Memory B cell (primary cell): ENCODE measurements at regions not wholly inside any gene's neighbourhood (a gene's known extent, or its start where the extent isn't known, plus 50 kb on each side); places are given as distances from the start of the nearest gene placed in this dataset.

ENCODE experiments used
- ATAC-seq: fragments of 150-1000 bp; cut with Tn5 transposase; 2 replicates; pipeline ENCODE4 v1.10.0; 2021; ENCODE audit warnings: low read depth, mild to moderate bottlenecking, moderate library complexity
- DNase-seq, 2 donors: peaks; one replicate each; pipeline ENCODE4 v3.0.0; 2022; ENCODE audit warnings: low spot score in 2 of 2
- H3K27ac Mint-ChIP-seq: one replicate; pipeline ENCODE4 v1.8.0; 2022; ENCODE audit warnings: mild to moderate bottlenecking, moderate library complexity, mixed read lengths
- H3K27me3 Mint-ChIP-seq: one replicate; pipeline ENCODE4 v1.8.0; 2022; ENCODE audit warnings: mixed read lengths
- H3K36me3 Mint-ChIP-seq: one replicate; pipeline ENCODE4 v1.8.0; 2022; ENCODE audit warnings: mild to moderate bottlenecking, mixed read lengths
- H3K4me1 Mint-ChIP-seq: one replicate; pipeline ENCODE4 v1.8.0; 2022; ENCODE audit warnings: mixed read lengths
- H3K4me3 Mint-ChIP-seq: one replicate; pipeline ENCODE4 v1.8.0; 2022; ENCODE audit warnings: mild to moderate bottlenecking, moderate library complexity, mixed read lengths
- H3K9me3 Mint-ChIP-seq: one replicate; pipeline ENCODE4 v1.8.0; 2022; ENCODE audit warnings: mixed read lengths

DNA sequence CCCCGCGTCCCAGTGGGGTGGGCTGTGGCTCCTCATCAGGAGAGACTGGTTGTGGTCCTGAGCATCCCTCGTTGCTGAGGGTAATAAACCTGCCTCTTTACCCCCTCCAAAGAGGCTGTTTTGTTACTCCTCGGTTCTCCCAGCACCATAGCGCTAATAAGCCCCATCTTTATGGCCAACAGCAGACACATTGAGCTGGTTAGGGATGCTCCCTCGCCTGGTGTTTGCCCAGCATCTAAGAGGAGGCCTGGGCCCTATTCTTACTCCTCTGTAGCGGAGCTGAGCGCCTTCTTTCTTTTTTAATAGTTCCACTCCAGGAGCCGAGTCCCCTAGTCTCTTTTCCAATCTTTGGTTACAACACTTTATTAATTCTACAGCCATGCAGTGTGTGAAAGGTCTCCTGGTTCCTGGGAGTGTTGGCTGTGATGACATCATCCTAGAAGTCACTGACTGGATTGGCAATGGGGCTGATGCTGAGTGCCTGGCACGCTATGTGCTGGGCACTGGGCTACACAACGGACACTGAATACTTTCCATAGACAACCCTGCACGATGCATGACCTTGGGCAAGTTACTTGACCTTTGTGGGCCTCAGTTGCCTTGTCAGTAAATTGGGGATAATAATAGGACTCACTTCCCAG lies 50.6 kb upstream of the CCDC167 start:
- no peak overlapping the region for H3K4me3 Mint-ChIP-seq
- ATAC-seq: no peak
- peaks cover 53% of the 10 kb centered on the region for H3K4me1 Mint-ChIP-seq
- no peak for DNase-seq
- H3K9me3 Mint-ChIP-seq: no peaks in the 10 kb centered on the region
- no peaks in the 10 kb centered on the region for H3K36me3 Mint-ChIP-seq
- peak overlapping the region; percentile 86 for H3K27ac Mint-ChIP-seq
- no peaks in the 10 kb centered on the region for H3K27me3 Mint-ChIP-seq

DNA sequence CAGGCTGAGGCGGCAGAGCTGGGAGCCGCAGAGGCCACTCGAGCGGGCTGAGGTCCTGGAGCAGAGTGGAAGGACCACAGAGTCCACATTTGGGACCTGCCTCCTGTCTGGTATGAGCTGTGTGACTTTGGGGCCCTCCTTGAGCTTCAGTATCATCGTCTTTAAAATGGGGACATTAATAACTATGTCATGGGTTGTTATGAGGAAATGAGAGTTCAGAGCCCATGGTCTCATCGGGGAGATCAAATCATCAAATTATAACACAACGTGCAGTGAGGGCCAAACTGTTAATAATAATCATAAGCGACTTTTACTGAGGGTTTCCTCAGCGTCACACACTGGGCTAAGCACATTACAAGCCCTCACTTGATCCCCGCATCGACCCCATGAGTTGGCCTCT lies 49.9 kb upstream of the CCDC167 start:
- Mint-ChIP-seq H3K9me3 (no peaks in the 10 kb centered on the region), H3K27ac (peak overlapping the region; percentile 86), H3K4me3 (peak overlapping the region; percentile 50), H3K4me1 (peaks cover 53% of the 10 kb centered on the region), H3K36me3 (no peaks in the 10 kb centered on the region), H3K27me3 (no peaks in the 10 kb centered on the region)
- ATAC-seq: peak; percentile 47
- no peak for DNase-seq
